Activated gamma-delta T cell treated with anti-CD3 and anti-CD28 coated beads, Interleukin-2, amount 50 U/mL, for 16 hours (primary cell): ENCODE measurements at regions not wholly inside any gene's neighbourhood (a gene's known extent, or its start where the extent isn't known, plus 50 kb on each side); places are given as distances from the start of the nearest gene placed in this dataset.
A peak's percentile ranks its signal among the peaks of the same experiment; 100 is the strongest.
"Not testable (repeated sequence)": the region's sequence is repeated elsewhere in the genome, so short reads cannot be mapped to it uniquely, and the experiment has no call there.

Experiments
- DNase-seq: peaks from one replicate; pipeline ENCODE4 v3.0.0-alpha.2; 2020; ENCODE audit warnings: low read depth

- not testable (repeated sequence) for DNase-seq
Observed at GRCh38 chr20:30295967-30296366, 961.5 kb upstream of the DEFB115 start.

- not testable (repeated sequence) for DNase-seq
Observed at GRCh38 chr20:30297878-30298595, 959.4 kb upstream of the DEFB115 start.

DNA sequence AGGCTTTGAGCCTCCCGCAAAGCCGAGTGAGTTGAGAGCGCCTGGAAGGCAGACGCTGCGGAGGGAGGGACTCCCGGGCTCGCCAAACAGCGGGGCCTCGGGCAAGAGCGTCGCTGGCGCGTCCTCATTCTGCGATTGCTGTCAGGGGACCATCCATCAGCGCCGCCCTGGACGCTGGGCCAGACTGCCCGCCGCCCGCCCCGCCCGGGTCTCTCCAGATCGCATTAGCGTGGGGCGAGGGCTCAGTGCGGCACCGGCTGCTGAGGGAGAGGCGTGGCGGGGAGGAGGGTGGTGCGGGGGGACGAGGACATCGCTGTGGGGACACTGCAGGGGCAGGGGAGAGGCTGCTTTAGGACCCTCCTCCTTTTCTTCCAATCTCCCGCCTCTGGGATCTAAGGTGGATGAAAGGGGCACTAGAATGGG, 957.2 kb upstream of the DEFB115 start:
- not testable (repeated sequence) for DNase-seq

DNA sequence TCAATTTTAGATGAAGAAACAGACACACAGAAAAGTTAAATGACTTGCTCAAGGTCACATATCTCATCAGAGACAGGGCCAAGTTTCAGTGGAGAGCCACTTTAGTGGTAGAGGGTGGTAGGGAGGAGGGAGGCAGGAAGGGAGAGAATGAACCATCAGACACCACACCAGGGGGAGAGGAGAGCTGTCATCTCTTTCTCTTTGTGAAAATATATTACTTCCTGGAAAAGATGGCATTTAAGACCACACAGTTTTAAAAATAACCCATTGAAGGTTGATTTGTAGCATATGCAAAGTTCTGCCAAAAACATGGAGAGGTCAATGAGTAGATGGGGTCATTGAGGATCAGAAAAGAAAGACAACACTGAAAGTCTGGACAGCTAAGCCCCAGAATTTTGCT, 954.7 kb upstream of the DEFB115 start:
- not testable (repeated sequence) for DNase-seq

DNA sequence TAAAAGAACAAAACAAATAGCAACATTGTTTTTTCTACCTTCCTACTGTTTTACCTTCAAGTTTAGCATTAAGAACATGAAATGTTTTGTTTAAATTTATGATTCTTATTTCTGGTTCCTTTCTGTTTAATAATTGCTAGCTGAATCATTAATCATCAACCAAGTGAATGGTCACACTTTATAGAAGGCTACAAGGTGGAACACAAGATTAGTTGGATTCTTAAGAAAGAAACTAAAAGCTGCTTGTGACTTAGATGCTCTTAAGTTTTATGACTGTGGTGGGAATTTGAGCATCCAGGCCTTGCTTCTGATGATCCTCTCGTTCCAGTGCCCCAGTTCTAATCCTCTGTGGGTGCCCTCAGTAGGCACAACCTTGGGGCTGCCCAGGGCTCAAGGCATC, 947.5 kb upstream of the DEFB115 start:
- not testable (repeated sequence) for DNase-seq

- not testable (repeated sequence) for DNase-seq
Observed at GRCh38 chr20:30310385-30310784, 947.1 kb upstream of the DEFB115 start.

- DNase-seq: not testable (repeated sequence)
Observed at GRCh38 chr20:30312220-30312619, 945.2 kb upstream of the DEFB115 start.

DNA sequence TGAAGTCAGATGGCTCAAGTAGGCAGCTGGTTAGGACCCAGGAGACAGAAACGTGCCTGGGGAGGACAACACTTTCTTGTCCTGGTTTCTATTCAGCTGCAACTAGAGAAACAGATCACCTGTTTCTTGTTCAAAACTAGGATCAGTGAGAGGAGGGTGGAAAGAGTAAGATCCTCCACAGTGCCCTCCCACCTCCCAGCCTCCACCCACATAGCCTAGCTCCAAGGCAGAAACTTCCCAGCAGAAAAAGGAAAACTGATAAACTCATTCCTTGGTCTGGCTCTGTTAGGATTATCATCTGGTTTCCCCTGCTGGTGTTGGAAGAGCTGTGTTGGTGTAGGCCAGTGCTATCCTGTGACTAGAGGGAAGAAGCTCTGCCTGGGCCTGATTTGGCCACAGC, 943.8 kb upstream of the DEFB115 start:
- DNase-seq: not testable (repeated sequence)

GRCh38 chr20:30316063-30316462, 941.4 kb upstream of the DEFB115 start:
- DNase-seq: not testable (repeated sequence)

DNA sequence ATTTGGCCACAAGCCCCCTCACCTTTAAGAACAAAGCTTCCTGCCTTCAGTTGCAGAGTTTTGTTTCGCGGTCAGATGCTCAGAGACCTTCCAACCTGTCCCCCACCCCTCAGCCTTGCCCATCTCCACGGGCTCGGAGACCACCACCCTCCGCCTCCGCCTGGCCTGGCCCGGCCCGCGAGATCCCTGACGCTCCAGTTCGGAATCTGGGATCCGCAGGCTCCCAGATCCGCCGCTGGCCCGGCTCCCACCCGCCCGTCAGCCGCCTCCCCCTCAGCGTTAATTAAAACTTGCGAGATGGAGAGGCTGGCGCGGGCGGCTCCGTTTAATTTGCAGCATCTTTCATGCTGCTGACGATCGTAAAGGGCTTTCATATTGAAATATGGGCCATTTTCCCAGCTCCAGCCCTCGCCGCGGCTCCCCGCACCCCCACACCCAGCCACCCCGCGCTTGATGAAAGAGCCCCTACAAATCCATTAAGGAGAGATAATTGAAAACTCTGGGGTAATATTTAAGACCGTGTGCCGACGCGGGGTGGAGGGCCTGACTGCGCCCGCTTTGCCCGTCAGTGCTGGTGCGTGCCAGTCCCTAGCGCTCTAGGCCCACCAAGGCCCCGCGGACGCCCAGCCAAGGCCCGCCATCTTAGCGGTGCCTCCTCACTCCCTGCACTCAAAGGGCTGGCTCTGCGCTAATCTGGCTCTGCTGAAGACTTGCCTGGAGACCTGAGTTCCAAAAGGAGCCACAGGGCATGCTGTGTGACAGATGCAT, 940.7 kb upstream of the DEFB115 start:
- not testable (repeated sequence) for DNase-seq

- DNase-seq: not testable (repeated sequence)
Observed at GRCh38 chr20:30333744-30334143, 923.7 kb upstream of the DEFB115 start.

DNA sequence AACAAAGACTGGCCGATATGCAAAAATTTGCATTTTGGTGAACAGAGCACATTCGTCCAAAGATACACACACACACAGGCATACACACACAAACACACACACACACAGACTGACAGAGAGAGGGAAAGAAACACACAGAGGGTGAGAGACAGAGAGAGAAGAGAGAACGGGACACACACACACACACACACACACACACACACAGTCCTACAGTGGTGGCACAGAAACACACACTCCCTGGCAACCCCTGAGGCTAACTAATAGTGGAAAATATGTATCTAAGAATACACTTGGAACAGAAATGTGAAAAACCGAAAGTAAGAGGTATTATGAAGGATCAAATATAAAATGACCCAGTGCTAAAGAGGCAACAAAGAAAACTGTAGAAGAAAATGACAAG, 919.9 kb upstream of the DEFB115 start:
- DNase-seq: not testable (repeated sequence)

DNA sequence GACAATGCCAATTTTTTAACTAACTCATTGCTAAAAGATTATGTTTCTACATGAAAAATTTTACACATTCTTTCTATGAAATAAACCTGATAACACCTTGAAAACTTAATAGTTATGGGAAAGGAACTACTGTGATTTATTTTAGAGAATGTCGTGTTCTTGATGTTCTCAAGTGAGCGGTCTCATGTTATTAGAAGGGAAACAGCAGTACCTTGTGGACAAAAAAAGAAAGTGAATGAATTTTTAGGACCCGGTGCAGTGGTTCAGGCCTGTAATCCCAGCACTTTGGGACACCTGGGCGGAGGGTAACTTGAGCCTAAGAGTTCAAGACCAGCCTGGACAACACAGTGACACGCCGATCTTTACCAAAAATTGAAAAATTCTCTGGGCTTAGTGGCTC, 908.5 kb upstream of the DEFB115 start:
- DNase-seq: not testable (repeated sequence)

- DNase-seq: not testable (repeated sequence)
Observed at GRCh38 chr20:30356854-30357467, 900.5 kb upstream of the DEFB115 start.

DNA sequence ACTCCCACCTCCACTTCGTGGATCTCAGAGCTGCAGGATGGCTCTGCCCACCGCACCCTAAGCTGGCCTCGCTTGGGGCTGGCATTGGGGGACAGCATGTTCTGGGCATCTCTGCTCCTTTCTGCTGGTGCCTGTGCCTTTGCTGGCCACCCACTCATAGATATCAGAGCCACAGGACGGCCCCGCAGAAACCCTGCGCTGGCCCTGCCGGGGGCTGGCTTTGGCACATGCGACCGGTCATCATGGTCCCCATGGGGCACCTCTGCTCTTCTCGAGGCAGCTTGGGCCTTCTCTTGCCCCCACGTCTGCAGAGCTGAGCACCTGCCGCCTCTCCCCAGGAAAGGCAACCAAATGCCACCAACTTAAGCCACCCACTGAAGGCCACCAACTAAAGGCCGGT, 895.7 kb upstream of the DEFB115 start:
- DNase-seq: not testable (repeated sequence)

GRCh38 chr20:30376430-30376766, 881.1 kb upstream of the DEFB115 start:
- not testable (repeated sequence) for DNase-seq

GRCh38 chr20:30376767-30377658, 880.5 kb upstream of the DEFB115 start:
- DNase-seq: peak; percentile 75

DNA sequence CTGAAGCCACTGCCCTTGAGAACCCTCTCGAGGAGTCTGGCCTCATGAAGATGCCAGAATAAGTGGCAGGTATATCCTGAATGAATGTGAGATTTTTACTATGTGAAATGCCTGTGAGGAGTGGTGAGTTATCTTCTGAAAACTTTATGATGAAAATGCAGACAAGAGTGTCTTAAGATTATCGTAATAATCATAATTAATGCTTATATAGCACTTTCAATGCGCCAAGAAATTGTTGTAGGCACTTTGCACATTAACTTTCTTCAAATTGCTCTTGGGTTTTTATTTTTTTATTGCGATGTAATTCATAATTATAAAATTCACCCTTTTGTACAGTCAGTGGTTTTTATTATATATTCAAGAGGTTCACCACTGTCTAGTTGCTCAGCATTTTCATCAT, 879.1 kb upstream of the DEFB115 start:
- DNase-seq: not testable (repeated sequence)

DNA sequence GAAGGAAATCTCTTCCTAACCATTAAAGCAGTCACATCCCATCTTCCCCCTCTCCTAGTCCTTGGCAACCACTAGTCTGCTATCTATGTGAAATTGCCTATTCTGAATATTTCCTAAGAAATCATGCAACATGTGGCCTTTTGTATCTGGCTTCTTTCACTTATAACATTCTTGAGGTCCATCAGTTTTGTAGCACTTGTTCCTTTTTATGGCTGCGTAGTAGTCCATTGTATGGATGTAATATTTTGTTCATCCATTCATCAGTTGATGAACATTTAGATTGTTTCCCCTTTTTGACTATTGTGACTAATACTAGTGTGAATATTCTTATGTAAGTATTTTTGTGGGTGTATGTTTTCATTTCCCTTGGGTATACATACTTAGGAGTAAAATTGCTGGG, 878.7 kb upstream of the DEFB115 start:
- DNase-seq: not testable (repeated sequence)

GRCh38 chr20:30384841-30385240, 872.6 kb upstream of the DEFB115 start:
- DNase-seq: not testable (repeated sequence)

DNA sequence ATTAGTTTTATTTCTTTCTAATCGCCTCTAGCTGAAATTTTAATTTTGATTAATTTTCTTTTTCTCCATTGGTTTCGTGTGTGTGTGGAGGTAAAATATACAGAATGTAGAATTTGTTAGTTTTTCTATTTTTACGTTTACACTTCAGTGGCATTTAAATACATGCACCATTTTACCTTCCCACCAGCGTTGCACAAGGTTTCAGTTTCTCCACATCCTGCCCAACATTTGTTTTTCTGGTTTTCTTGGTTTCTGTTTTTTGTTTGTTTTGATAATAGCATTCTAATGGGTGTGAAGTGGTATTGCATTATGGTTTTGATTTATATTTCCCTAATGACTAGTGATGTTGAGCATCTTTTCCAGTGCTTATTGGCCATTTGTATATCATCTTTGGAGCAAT, 871.4 kb upstream of the DEFB115 start:
- DNase-seq: not testable (repeated sequence)

- DNase-seq: not testable (repeated sequence)
Observed at GRCh38 chr20:30387823-30388222, 869.6 kb upstream of the DEFB115 start.
